ENCODE measurements at regions not wholly inside any gene's neighbourhood (a gene's known extent, or its start where the extent isn't known, plus 50 kb on each side); places are given as distances from the start of the nearest gene placed in this dataset.

GRCh38 chr12:84685379-84685778 is 227.2 kb downstream of the SLC6A15 start:
- DNase-seq (ENCODE audit: low spot score) (no peak), ATAC-seq (ENCODE audit: low read depth) (no peak)
- no peak overlapping the region for H3K4me3 ChIP-seq (ENCODE audit: severe bottlenecking)
- no peak overlapping the region for H3K27ac ChIP-seq (ENCODE audit: poor library complexity, severe bottlenecking)
- H3K9me3 ChIP-seq (ENCODE audit: severe bottlenecking) = no peaks in the 10 kb centered on the region
- H3K4me1 ChIP-seq (ENCODE audit: insufficient read depth, poor library complexity, severe bottlenecking) = no peaks in the 10 kb centered on the region
- no peaks in the 10 kb centered on the region for H3K36me3 ChIP-seq (ENCODE audit: low read depth)
- H3K27me3 ChIP-seq (ENCODE audit: insufficient read depth, poor library complexity, severe bottlenecking) = no peaks in the 10 kb centered on the region
- TF ChIP-seq, protein P1, sequence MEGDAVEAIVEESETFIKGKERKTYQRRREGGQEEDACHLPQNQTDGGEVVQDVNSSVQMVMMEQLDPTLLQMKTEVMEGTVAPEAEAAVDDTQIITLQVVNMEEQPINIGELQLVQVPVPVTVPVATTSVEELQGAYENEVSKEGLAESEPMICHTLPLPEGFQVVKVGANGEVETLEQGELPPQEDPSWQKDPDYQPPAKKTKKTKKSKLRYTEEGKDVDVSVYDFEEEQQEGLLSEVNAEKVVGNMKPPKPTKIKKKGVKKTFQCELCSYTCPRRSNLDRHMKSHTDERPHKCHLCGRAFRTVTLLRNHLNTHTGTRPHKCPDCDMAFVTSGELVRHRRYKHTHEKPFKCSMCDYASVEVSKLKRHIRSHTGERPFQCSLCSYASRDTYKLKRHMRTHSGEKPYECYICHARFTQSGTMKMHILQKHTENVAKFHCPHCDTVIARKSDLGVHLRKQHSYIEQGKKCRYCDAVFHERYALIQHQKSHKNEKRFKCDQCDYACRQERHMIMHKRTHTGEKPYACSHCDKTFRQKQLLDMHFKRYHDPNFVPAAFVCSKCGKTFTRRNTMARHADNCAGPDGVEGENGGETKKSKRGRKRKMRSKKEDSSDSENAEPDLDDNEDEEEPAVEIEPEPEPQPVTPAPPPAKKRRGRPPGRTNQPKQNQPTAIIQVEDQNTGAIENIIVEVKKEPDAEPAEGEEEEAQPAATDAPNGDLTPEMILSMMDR (IDR thresholded peaks at IDR 0.05; ENCODE audit: poor library complexity, severe bottlenecking) = no peak

- TF ChIP-seq, protein P1 (IDR thresholded peaks at IDR 0.05; ENCODE audit: poor library complexity, severe bottlenecking) = no peak
- no peak for DNase-seq (ENCODE audit: low spot score)
- Histone ChIP-seq H3K4me1 (ENCODE audit: insufficient read depth, poor library complexity, severe bottlenecking) (no peaks in the 10 kb centered on the region), H3K36me3 (ENCODE audit: low read depth) (no peaks in the 10 kb centered on the region), H3K9me3 (ENCODE audit: severe bottlenecking) (no peaks in the 10 kb centered on the region), H3K27ac (ENCODE audit: poor library complexity, severe bottlenecking) (no peak overlapping the region), H3K4me3 (ENCODE audit: severe bottlenecking) (no peak overlapping the region), H3K27me3 (ENCODE audit: insufficient read depth, poor library complexity, severe bottlenecking) (no peaks in the 10 kb centered on the region)
- ATAC-seq (ENCODE audit: low read depth) = no peak
These were observed 235.8 kb downstream of the SLC6A15 start for GRCh38 chr12:84676787-84677186.

DNA sequence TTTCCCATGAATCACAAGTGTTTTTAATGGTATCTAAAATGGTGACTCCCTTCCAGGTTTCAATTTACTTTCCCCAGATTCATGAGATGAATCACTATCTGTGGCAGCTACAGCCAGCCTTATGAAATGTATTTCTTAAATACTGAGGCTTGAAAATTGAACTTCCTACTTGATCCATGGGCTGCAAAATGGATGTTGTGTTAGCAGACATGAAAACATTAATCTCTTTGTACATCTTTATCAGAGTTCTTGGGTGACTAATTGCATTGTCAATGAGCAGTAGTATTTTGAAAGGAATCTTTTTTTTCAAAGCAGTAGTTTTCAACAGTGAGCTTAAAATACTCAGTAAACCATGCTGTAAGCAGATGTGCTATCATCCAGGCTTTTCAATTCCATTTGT is 250.8 kb downstream of the SLC6A15 start:
- DNase-seq (ENCODE audit: low spot score) (no peak), ATAC-seq (ENCODE audit: low read depth) (no peak)
- TF ChIP-seq, protein P1 (IDR thresholded peaks at IDR 0.05; ENCODE audit: poor library complexity, severe bottlenecking) = no peak
- Histone ChIP-seq H3K4me1 (ENCODE audit: insufficient read depth, poor library complexity, severe bottlenecking) (no peaks in the 10 kb centered on the region), H3K27me3 (ENCODE audit: insufficient read depth, poor library complexity, severe bottlenecking) (no peaks in the 10 kb centered on the region), H3K9me3 (ENCODE audit: severe bottlenecking) (no peaks in the 10 kb centered on the region), H3K36me3 (ENCODE audit: low read depth) (no peaks in the 10 kb centered on the region), H3K27ac (ENCODE audit: poor library complexity, severe bottlenecking) (no peak overlapping the region), H3K4me3 (ENCODE audit: severe bottlenecking) (no peak overlapping the region)

DNA sequence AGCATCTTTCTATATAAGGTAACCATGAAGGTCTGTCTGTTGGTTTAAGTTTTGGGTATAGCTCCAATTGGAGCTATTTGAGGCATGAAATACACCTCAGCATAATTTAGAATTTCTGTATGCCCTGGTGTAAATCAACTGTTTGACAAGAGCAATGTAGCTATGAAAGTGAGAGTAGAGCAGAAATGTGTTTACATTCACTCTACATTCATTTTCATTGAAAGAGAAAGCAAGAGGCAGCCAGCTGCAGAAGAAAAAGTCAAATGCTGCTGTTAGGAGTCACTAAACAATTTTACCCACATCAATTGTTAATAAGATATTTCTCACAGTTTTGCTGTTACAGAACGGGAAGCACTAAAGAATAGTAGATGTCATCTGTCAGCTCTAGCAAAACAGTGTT is 252.5 kb downstream of the SLC6A15 start:
- DNase-seq (ENCODE audit: low spot score) (no peak), ATAC-seq (ENCODE audit: low read depth) (no peak)
- no peaks in the 10 kb centered on the region for H3K4me1 ChIP-seq (ENCODE audit: insufficient read depth, poor library complexity, severe bottlenecking)
- H3K9me3 ChIP-seq (ENCODE audit: severe bottlenecking) = no peaks in the 10 kb centered on the region
- H3K27ac ChIP-seq (ENCODE audit: poor library complexity, severe bottlenecking) = no peak overlapping the region
- H3K27me3 ChIP-seq (ENCODE audit: insufficient read depth, poor library complexity, severe bottlenecking) = no peaks in the 10 kb centered on the region
- H3K4me3 ChIP-seq (ENCODE audit: severe bottlenecking) = no peak overlapping the region
- H3K36me3 ChIP-seq (ENCODE audit: low read depth) = no peaks in the 10 kb centered on the region
- TF ChIP-seq, protein P1 (IDR thresholded peaks at IDR 0.05; ENCODE audit: poor library complexity, severe bottlenecking) = no peak

DNA sequence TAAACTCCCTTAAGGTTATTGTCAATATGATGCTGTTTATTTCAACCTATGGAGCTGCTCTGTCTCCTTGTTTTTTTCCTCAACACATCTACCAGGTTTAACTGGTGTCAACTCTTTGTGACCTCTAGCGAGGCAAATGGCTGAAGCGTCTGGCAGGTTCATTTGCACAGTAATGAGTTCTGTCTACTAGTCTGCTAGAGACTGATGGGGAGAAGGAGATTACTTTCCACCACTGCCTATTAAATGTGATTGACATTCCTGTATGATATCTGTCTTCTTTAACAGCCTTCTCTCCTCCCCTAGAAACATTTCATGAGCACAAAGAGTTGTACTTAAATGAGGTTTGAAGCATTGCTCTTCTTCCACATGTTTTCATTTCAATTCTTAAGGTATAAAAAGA is 253.7 kb downstream of the SLC6A15 start:
- no peaks in the 10 kb centered on the region for H3K4me1 ChIP-seq (ENCODE audit: insufficient read depth, poor library complexity, severe bottlenecking)
- no peak overlapping the region for H3K4me3 ChIP-seq (ENCODE audit: severe bottlenecking)
- no peak overlapping the region for H3K27ac ChIP-seq (ENCODE audit: poor library complexity, severe bottlenecking)
- no peaks in the 10 kb centered on the region for H3K36me3 ChIP-seq (ENCODE audit: low read depth)
- DNase-seq (ENCODE audit: low spot score) (no peak), ATAC-seq (ENCODE audit: low read depth) (no peak)
- TF ChIP-seq, protein P1 (IDR thresholded peaks at IDR 0.05; ENCODE audit: poor library complexity, severe bottlenecking) = no peak
- H3K9me3 ChIP-seq (ENCODE audit: severe bottlenecking) = no peaks in the 10 kb centered on the region
- no peaks in the 10 kb centered on the region for H3K27me3 ChIP-seq (ENCODE audit: insufficient read depth, poor library complexity, severe bottlenecking)
